ENCODE measurements at regions not wholly inside any gene's neighbourhood (a gene's known extent, or its start where the extent isn't known, plus 50 kb on each side); places are given as distances from the start of the nearest gene placed in this dataset.

DNA sequence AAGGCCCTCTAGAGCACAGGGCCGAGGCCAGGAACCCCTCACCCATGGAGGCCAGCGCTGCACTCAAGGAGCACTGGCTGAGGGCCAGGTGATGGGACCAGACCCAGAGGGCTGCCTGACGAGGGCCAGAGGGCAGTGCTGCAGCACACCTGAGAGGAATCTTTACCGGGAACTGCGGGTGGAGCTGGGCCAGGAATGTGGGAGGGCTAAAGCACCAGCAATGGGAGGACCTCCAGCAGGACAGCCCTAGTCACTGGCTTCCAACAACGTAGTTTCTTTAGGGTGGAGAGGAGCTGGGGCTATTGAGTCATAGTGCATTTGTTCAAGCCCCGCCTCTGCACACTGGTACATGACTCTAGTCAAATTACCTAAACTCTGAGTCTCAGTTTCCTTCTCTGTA, 143.4 kb downstream of the TMEM17 start:
- no peak for TF ChIP-seq POLR2AphosphoS5 (IDR thresholded peaks at IDR 0.05; ENCODE audit: low read depth, low read length)
- no peak for TF ChIP-seq POLR2A (IDR thresholded peaks at IDR 0.05; ENCODE audit: low read depth, low read length)
- no peak for TF ChIP-seq TAF1 (IDR thresholded peaks at IDR 0.05; ENCODE audit: borderline replicate concordance, low read depth, low read length)
- no peak for DNase-seq (ENCODE audit: insufficient read length)
- peak; percentile 46 for FAIRE-seq

DNA sequence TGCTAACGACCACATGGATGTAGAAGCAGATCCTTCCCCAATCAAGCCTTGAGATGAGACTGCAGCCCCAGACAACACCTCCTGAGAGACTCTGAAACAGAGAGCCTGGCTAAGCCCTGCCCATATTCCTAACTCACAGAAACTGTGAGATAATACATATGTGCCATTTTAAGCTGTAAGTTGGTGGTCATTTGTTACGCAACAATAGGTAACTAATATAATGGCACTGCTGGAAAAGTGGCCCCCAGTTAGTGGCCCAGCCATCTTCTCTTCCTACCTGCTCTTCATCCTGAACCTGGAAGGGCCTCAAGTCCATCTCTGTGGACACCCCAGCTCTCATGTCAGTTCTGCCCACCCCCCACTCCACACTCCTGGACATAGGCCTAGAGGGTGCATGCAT, 144.0 kb downstream of the TMEM17 start:
- FAIRE-seq (no peak), DNase-seq (ENCODE audit: insufficient read length) (no peak)
- TF ChIP-seq TAF1 (IDR thresholded peaks at IDR 0.05; ENCODE audit: borderline replicate concordance, low read depth, low read length) (no peak), POLR2AphosphoS5 (IDR thresholded peaks at IDR 0.05; ENCODE audit: low read depth, low read length) (no peak), POLR2A (IDR thresholded peaks at IDR 0.05; ENCODE audit: low read depth, low read length) (no peak)

DNA sequence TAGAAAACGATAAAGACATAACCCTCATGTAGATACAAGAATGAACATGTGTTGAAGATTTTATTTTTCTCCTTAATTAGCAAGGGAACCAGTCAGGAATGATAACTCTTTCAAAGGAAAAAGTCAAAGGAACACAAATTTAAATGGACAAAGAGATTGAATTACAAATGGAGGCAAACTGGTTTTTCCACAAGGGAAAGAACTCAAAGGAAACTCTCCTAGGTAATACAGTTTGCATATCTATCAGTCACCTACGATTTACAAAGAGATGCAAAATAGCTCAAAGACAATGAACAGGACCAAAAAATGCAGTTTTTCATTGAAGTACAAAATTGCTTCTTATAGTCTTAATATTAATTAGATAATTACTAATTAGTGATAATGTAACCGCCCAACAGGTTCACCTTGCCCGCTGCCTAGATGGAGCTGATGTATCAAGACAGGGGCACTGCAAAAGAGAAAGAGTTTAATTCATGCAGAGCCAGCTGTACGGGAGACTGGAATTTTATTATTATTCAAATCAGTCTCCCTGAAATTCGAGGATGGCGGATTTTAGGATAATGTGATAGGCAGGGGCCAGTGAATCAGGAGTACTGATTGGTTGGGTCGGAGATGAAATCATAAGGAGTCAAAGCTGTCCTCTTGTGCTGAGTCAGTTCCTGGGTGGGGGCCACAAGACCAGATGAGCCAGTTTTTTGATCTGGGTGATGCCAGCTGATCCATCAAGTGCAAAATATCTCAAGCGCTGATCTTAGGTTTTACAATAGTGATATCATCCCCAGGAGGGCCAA, 151.0 kb downstream of the TMEM17 start:
- DNase-seq (ENCODE audit: insufficient read length) (no peak), FAIRE-seq (no peak)
- TF ChIP-seq POLR2AphosphoS5 (IDR thresholded peaks at IDR 0.05; ENCODE audit: low read depth, low read length) (no peak), TAF1 (IDR thresholded peaks at IDR 0.05; ENCODE audit: borderline replicate concordance, low read depth, low read length) (no peak), POLR2A (IDR thresholded peaks at IDR 0.05; ENCODE audit: low read depth, low read length) (no peak)

DNA sequence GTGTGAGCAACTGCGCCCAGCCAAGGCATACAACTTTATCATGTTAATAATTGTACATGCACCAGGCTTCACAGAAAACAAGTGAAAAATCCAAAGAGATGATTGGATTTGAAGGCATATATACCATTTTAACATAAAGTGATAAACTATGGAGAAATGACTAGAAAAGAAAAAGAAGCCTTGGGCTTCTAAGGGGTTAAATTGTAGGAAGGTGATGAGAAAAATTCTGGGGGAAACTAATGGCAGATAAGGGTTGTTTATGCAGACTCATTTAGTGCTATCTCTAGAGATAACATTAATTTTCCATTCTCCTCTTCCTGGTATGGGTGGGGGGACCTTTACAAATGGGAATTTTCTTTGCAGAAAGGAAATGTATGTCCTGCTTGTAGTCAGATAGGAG, 154.0 kb downstream of the TMEM17 start:
- no peak for FAIRE-seq
- DNase-seq (ENCODE audit: insufficient read length), result no peak

DNA sequence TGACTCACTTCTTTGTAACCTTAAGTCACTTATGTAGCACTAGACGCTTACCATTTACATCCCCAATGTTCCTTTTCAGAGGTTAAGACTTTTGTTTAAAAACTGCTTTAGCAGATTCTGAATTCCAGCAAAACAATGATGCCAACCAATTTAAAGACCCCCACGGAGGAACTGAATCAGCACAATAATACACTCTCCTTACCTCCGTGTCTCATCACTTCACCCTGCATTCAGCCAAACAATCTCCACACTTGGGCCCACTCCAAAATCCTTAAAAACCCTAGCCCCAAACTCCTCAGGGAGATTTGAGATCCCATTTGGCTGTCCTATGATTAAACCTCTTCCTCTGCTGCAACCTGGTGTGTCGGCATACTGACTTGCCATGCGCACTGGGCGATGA, 153.9 kb downstream of the B3GNT2 start:
- FAIRE-seq (no peak), DNase-seq (ENCODE audit: insufficient read length) (no peak)
- no peak for TF ChIP-seq TAF1 (IDR thresholded peaks at IDR 0.05; ENCODE audit: borderline replicate concordance, low read depth, low read length)
- no peak for TF ChIP-seq POLR2AphosphoS5 (IDR thresholded peaks at IDR 0.05; ENCODE audit: low read depth, low read length)
- TF ChIP-seq POLR2A (IDR thresholded peaks at IDR 0.05; ENCODE audit: low read depth, low read length), result no peak

More for the DNA sequence above, 154.0 kb downstream of the TMEM17 start:
- TF ChIP-seq TAF1 (IDR thresholded peaks at IDR 0.05; ENCODE audit: borderline replicate concordance, low read depth, low read length) (no peak), POLR2AphosphoS5 (IDR thresholded peaks at IDR 0.05; ENCODE audit: low read depth, low read length) (no peak), POLR2A (IDR thresholded peaks at IDR 0.05; ENCODE audit: low read depth, low read length) (no peak)

DNA sequence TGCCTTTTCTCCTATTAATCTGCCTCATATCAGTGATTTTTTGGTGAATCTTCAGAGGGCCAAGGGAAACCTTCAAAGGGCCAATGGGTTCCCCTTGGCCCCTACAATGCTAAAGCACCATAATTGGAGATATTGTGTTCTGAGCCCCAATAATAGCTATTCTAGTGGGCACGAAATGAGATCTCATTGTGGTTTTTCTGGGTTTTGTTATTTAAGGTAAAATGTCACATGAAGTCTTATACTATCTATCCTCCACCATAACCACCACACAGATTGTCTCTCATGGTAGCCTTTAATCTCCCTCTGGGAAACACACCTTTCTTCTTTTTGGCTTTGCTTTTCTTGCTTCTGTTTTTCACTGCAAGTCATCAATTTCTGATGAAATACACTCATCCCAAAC, 152.8 kb downstream of the B3GNT2 start:
- no peak for TF ChIP-seq POLR2AphosphoS5 (IDR thresholded peaks at IDR 0.05; ENCODE audit: low read depth, low read length)
- no peak for TF ChIP-seq TAF1 (IDR thresholded peaks at IDR 0.05; ENCODE audit: borderline replicate concordance, low read depth, low read length)
- no peak for TF ChIP-seq POLR2A (IDR thresholded peaks at IDR 0.05; ENCODE audit: low read depth, low read length)
- FAIRE-seq (no peak), DNase-seq (ENCODE audit: insufficient read length) (no peak)

DNA sequence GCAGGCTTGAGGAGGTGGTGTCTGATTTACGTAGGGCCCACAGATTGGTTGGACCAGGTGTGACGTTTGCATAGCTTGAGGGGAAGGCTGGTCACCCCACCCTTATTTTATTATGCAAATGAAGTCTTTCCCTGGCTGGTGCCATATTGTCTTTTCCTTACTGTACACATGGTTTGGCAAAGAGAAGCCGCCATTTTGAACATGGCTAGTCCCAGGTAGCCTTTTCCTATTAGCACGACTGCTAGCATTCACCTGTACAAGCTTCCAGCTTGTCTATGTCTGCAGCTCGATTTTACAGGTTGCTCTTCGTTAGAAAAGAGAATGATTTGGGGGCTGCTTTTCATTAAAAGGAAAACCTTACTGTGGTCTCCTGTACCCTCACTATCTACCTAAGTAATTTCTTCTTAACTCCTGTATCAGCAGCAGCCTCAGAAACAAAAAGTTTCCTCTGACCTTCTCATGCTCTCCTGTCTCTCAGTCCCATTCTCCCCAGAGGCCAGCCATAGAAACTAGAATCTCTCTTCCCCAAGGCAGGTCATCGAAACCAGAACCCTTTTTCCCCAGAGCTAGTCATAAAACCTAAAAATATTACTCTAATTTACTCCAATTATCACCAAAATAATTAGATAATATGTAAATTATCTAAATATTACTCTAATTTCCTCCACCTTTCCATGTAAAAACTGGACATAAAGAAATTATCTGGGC, 151.8 kb downstream of the B3GNT2 start:
- FAIRE-seq (no peak), DNase-seq (ENCODE audit: insufficient read length) (no peak)

DNA sequence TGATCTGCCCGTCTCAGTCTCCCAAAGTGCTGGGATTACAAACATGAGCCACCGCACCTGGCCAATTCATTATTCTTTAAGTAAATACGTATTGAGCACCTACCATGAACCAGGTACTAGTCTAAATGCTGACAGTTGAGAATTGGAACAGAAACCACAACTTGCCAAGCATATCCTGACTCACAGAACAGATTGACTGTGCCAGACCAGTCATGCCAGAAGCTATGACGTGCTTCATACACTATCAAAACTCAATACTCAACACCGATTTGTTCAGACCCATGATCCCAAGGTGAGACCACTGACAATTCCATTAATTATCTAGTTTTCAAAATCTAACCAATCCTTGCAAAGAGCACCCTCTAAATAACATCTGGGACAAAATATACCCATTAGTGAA, 148.6 kb downstream of the B3GNT2 start:
- no peak for TF ChIP-seq POLR2A (IDR thresholded peaks at IDR 0.05; ENCODE audit: low read depth, low read length)
- TF ChIP-seq POLR2AphosphoS5 (IDR thresholded peaks at IDR 0.05; ENCODE audit: low read depth, low read length), result no peak
- no peak for TF ChIP-seq TAF1 (IDR thresholded peaks at IDR 0.05; ENCODE audit: borderline replicate concordance, low read depth, low read length)
- DNase-seq (ENCODE audit: insufficient read length), result no peak
- FAIRE-seq, result peak; percentile 95

More for the DNA sequence above, 151.8 kb downstream of the B3GNT2 start:
- TF ChIP-seq POLR2A (IDR thresholded peaks at IDR 0.05; ENCODE audit: low read depth, low read length) (no peak), POLR2AphosphoS5 (IDR thresholded peaks at IDR 0.05; ENCODE audit: low read depth, low read length) (no peak), TAF1 (IDR thresholded peaks at IDR 0.05; ENCODE audit: borderline replicate concordance, low read depth, low read length) (no peak)

DNA sequence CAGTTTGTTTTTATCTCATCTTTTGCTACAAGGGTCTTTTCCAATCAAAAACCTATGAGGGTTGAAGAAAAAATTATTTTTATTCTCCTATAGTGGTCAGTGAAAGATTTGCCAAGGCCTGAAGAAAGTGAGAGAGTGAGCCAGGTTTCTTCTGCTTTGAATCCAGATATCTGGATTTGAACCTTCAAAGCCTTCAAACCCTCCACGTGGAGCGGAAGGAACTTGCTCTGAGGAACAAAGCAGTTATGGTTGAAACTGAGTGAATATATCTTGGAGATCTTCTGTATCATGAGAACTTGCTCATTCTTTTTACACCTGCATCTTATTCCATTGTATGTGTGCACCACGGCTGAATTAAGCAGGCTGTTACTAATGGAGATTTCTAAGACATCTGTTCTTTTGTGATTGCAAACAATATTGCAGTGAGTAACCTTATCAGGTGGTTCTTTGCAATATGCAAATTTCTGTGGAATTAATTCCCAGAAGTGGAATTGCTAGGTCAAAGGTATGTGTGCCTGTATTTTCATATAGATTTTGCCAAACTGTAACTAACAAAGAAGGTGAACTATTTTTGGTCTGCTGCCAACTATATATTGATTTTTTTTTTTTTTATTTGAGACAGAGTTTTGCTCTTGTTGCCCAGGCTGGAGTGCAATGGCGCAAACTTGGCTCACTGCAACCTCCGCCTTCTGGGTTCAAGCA, 147.9 kb downstream of the B3GNT2 start:
- no peak for DNase-seq (ENCODE audit: insufficient read length)
- TF ChIP-seq TAF1 (IDR thresholded peaks at IDR 0.05; ENCODE audit: borderline replicate concordance, low read depth, low read length), result no peak
- TF ChIP-seq POLR2AphosphoS5 (IDR thresholded peaks at IDR 0.05; ENCODE audit: low read depth, low read length), result no peak
- TF ChIP-seq POLR2A (IDR thresholded peaks at IDR 0.05; ENCODE audit: low read depth, low read length), result no peak

DNA sequence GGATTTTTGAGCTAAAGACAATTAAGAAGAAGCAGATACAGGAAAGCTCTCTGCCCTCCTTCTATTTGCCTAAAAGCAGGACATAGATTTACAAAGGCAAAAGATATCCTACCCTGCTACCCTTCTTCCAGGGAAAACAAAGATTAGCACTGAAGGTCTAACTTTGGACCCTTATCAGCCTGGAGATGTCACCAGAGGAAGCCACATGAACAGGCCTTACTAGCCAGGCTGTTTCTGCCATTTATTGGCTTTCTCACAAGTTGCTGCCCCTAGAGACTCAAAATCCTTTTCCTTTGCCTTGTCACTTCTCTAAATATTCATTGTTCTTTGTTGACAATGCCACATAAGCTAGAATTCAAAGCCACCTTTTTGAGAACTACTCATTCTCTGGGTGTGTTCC, 147.3 kb downstream of the B3GNT2 start:
- FAIRE-seq, result no peak
- no peak for TF ChIP-seq POLR2AphosphoS5 (IDR thresholded peaks at IDR 0.05; ENCODE audit: low read depth, low read length)
- no peak for TF ChIP-seq POLR2A (IDR thresholded peaks at IDR 0.05; ENCODE audit: low read depth, low read length)
- TF ChIP-seq TAF1 (IDR thresholded peaks at IDR 0.05; ENCODE audit: borderline replicate concordance, low read depth, low read length), result no peak
- no peak for DNase-seq (ENCODE audit: insufficient read length)

More for the DNA sequence above, 147.9 kb downstream of the B3GNT2 start:
- FAIRE-seq, result peak; percentile 5

DNA sequence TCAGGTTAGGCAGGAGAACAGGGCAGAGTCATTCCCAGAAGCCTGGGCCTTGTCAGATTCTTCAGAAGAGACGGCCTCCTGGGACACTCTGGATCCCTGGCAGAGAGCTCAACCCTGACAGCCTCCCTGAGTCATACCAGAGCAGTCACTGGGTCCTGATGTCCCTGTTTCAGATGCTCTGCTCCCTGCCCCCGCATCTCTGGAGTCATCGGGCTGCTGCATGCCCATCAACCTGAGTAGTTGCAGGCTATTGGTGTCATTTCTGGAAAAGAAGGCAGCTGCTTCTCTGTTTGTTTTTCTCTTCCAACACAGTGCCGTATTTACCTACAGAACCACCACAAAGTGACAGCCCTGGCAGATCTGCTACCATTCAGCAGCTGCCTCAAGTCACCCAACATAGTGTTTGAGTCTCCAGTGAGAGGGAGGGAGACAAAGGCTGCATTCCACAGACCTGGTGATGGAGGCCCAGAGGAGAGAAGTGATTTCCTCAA, 145.1 kb downstream of the B3GNT2 start:
- DNase-seq (ENCODE audit: insufficient read length), result no peak
- TF ChIP-seq TAF1 (IDR thresholded peaks at IDR 0.05; ENCODE audit: borderline replicate concordance, low read depth, low read length) (no peak), POLR2AphosphoS5 (IDR thresholded peaks at IDR 0.05; ENCODE audit: low read depth, low read length) (0 out of 2 replicates have a peak, but pooled peaks have one; percentile 41)
- peak; percentile 78 for FAIRE-seq
